ENCODE measurements at regions not wholly inside any gene's neighbourhood (a gene's known extent, or its start where the extent isn't known, plus 50 kb on each side); places are given as distances from the start of the nearest gene placed in this dataset.

DNA sequence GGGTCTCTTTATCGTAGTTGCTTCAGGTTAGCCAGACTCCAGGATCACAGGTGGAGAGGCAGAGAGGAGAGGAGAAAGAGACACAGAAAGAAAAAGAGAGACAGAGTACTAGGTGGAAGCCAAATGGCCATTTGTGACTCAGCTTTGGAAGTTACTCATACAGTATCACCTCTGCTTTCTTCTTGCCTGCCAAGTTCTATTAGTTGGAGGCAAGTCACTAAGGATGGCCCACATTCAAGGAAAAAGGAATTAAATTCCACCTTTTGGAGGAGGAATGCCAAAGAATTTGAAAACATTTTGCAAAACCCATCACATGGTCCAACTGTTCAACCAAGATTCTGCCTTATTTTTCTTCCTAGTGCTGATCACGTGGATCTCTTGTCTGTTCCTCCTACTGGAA lies 291.1 kb downstream of the CHL1 start:
- Histone ChIP-seq H3K9me3 (ENCODE audit: low read length) (no peaks in the 10 kb centered on the region), H3K27me3 (ENCODE audit: insufficient read depth, low read length) (no peaks in the 10 kb centered on the region), H3K4me1 (ENCODE audit: insufficient read depth, low read length) (no peaks in the 10 kb centered on the region), H3K36me3 (ENCODE audit: insufficient read depth, low read length) (no peaks in the 10 kb centered on the region), H2AFZ (ENCODE audit: low read depth, low read length) (no peak overlapping the region), H3K4me3 (ENCODE audit: low read length) (no peak overlapping the region)

DNA sequence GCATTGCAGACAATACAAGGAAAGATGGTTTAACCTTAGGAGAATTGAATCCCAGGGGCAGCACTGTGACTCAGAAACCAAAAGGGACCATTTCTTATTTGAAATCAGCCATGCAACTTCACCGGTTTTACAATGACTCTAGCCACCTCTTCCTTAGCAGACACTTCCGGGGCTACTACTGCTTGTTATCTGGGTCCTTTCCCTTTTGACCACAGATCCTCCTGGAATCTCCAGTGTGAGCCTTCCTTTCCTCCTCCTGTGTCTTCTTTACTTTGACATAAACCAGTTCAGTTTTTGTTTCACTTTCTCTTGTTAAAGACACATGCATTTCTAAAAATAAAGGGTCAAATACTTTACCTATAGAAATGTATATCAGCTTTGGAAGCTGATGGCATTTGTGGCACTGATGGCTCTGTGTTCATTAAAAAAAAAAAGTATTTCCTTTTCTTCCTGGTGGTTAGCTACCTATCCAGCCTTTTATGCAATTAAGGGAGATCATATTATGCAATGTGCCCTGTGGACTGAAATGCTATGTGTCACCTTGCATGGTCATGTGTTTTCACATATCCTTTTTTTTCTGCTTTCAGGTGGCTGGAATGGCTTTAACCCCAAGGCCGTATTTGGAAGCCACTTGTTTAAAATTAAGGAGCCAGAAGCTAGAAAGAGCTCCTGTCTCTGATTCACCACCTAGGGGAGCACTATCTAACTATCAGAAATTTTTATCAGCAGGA lies 296.2 kb downstream of the CHL1 start:
- Histone ChIP-seq H3K36me3 (ENCODE audit: insufficient read depth, low read length) (no peaks in the 10 kb centered on the region), H3K27me3 (ENCODE audit: insufficient read depth, low read length) (no peaks in the 10 kb centered on the region), H3K4me3 (ENCODE audit: low read length) (no peak overlapping the region), H3K4me1 (ENCODE audit: insufficient read depth, low read length) (no peaks in the 10 kb centered on the region), H3K9me3 (ENCODE audit: low read length) (no peaks in the 10 kb centered on the region), H2AFZ (ENCODE audit: low read depth, low read length) (no peak overlapping the region)

DNA sequence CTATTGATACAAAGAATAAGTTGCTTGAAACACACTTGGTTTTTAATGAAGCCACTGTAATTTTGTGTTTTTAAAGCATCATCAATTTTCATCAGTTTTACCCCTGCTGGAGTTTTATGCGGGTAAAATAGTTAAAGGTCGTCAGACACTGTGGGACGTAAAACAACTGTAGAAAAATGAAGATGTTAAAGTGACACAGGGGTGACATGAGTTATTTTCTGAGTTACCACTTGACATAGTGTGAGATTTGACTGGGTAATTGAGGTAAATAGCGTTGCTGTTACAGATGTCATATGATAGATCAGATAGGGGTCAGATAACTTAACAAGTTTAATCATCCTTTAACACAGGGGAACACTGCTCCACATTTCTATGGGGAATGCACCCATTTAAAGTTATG lies 297.6 kb downstream of the CHL1 start:
- H3K9me3 ChIP-seq (ENCODE audit: low read length) = no peaks in the 10 kb centered on the region
- no peaks in the 10 kb centered on the region for H3K4me1 ChIP-seq (ENCODE audit: insufficient read depth, low read length)
- no peak overlapping the region for H3K4me3 ChIP-seq (ENCODE audit: low read length)

DNA sequence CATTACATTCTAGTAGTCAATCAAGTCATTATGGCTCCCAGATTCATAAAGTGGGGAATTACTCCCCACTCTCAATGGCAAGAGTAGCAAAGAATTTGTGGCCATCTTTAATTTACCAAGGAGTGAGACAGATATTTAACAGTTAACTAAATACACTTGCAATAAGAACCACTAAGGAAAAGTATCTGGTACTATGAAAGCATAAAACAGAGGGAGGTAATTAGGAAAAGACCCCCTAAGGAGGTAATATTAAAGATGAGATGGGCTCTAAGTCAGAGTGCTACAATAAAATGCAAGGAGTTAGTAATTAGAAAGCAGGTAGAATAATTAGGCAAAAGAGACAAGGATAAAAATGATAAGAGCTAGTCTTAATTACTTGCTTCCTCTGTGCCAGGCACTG lies 301.9 kb downstream of the CHL1 start:
- H2AFZ ChIP-seq (ENCODE audit: low read depth, low read length) = no peak overlapping the region
- no peaks in the 10 kb centered on the region for H3K27me3 ChIP-seq (ENCODE audit: insufficient read depth, low read length)
- H3K4me1 ChIP-seq (ENCODE audit: insufficient read depth, low read length) = no peaks in the 10 kb centered on the region

More for the DNA sequence above, 297.6 kb downstream of the CHL1 start:
- Histone ChIP-seq H3K27me3 (ENCODE audit: insufficient read depth, low read length) (no peaks in the 10 kb centered on the region), H3K36me3 (ENCODE audit: insufficient read depth, low read length) (no peaks in the 10 kb centered on the region), H2AFZ (ENCODE audit: low read depth, low read length) (no peak overlapping the region)

DNA sequence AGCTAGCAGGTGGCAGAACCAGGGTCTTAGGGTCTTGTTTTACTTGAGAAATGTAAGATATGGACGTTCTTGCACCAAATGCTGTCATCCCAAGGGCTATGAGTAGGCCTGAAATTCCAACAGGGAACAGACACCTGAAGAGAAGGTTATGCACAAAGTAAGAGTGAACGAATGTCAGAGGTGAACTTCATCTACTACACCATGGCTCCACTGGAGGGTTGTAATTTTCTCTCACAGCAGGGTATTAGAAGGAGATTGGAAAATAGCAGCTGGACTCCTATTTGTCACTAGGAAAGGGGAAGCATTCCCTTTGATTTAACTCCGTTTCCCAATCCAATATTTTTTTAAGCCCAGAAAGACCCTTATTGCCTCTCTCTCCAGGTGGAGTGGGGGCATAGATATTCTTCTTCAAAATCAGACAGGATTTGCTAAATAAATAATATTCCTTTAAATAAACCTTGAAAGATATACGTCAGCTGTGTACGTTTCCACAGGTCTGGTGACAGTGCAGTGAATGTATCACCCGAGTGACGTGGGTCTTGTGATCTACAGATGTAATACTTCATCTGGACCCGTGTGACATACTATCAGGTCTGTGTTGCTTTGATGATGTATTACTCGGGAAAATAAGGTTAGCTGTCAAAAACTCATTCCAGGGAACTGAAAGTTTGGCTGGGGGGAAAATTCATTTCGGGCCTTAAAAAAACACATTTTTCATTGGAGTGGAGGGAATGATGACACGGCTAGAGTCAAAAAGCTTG lies 302.6 kb downstream of the CHL1 start:
- Histone ChIP-seq H3K9me3 (ENCODE audit: low read length) (no peaks in the 10 kb centered on the region), H3K4me3 (ENCODE audit: low read length) (no peak overlapping the region), H3K4me1 (ENCODE audit: insufficient read depth, low read length) (no peaks in the 10 kb centered on the region), H2AFZ (ENCODE audit: low read depth, low read length) (no peak overlapping the region), H3K36me3 (ENCODE audit: insufficient read depth, low read length) (no peaks in the 10 kb centered on the region), H3K27me3 (ENCODE audit: insufficient read depth, low read length) (no peaks in the 10 kb centered on the region)

More for the DNA sequence above, 301.9 kb downstream of the CHL1 start:
- no peaks in the 10 kb centered on the region for H3K36me3 ChIP-seq (ENCODE audit: insufficient read depth, low read length)
- H3K9me3 ChIP-seq (ENCODE audit: low read length) = no peaks in the 10 kb centered on the region
- H3K4me3 ChIP-seq (ENCODE audit: low read length) = no peak overlapping the region

DNA sequence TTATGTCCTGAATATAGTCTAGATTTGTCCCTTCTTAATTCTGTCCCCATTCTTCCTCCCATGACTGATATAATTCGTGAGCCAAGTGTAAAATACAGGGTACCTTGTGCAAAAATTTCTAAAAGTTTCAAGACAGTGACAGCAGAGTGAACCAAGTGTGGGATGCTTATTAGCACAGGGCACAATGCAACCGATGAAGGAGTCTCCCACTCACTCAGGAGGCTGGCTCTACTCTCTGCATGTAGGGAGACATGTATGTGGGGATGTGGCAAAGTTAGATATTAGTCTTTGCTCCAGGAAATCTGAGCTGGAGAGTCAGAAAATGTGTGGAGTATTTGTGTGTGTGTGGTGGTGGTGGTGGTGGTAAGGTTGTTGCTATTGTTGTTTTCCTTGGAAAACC lies 305.9 kb downstream of the CHL1 start:
- H3K36me3 ChIP-seq (ENCODE audit: insufficient read depth, low read length) = no peaks in the 10 kb centered on the region
- no peaks in the 10 kb centered on the region for H3K27me3 ChIP-seq (ENCODE audit: insufficient read depth, low read length)
- no peak overlapping the region for H2AFZ ChIP-seq (ENCODE audit: low read depth, low read length)
- H3K4me1 ChIP-seq (ENCODE audit: insufficient read depth, low read length) = no peaks in the 10 kb centered on the region
- H3K4me3 ChIP-seq (ENCODE audit: low read length) = no peak overlapping the region
- no peaks in the 10 kb centered on the region for H3K9me3 ChIP-seq (ENCODE audit: low read length)

DNA sequence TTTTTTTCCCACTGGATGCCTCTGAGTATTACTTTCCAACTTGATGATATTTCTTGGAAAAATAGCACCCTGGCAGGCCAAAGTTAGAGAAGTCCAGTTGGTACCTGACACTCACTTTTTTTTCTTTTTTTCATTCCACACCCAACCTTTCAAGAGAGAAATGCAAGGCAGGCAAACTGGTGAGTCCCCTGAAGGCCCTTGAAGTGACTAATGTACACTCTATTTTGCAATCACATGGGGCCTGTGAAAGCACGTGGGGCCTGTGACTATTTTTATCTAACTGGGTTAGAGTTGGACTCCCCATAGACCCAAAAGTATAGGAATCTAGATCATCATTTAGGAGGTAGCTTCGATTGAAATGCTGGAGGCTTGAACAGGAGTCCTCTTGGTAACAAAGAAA lies 316.7 kb downstream of the CHL1 start:
- H3K27me3 ChIP-seq (ENCODE audit: insufficient read depth, low read length) = no peaks in the 10 kb centered on the region
- H3K4me3 ChIP-seq (ENCODE audit: low read length) = no peak overlapping the region
- no peaks in the 10 kb centered on the region for H3K4me1 ChIP-seq (ENCODE audit: insufficient read depth, low read length)
- H3K36me3 ChIP-seq (ENCODE audit: insufficient read depth, low read length) = no peaks in the 10 kb centered on the region
- H3K9me3 ChIP-seq (ENCODE audit: low read length) = no peaks in the 10 kb centered on the region
- H2AFZ ChIP-seq (ENCODE audit: low read depth, low read length) = no peak overlapping the region

DNA sequence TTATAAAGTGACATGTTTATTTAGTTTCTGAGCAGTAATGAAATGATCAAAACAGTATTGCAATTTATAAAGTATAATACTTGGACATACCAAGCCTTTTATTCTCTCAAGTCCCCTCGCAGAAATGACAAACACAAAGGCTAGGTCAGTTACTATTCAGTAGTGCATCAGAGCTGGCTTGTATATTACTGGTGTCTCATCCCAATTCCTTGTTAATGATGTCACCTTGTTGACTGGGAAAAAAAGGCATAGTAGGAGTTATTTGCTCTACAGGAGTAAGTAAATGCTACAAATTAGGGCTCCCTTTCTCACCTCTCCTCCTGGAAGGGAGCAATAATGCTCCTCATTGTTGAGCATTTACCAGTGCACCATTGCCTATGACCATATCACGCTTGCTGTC lies 317.6 kb downstream of the CHL1 start:
- Histone ChIP-seq H2AFZ (ENCODE audit: low read depth, low read length) (no peak overlapping the region), H3K9me3 (ENCODE audit: low read length) (no peaks in the 10 kb centered on the region)

DNA sequence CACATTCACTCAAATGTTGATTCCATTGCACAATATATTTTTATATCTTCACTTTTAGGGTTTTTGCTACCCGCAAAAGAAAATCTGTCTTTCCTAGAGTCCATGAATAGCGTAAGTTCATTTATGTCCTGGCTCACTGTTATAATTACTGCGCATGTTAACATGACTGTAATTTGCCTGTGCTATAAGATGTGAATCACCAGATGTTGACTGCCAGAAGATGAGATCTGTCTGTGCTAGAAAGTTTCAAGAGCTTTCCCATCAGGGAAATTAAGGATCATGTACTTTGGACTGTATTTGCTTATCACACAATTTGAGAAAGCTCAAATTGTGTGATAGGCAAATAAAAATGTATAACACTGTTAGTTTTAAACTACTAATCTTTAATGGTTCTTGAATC lies 322.5 kb downstream of the CHL1 start:
- no peaks in the 10 kb centered on the region for H3K9me3 ChIP-seq (ENCODE audit: low read length)
- H3K27me3 ChIP-seq (ENCODE audit: insufficient read depth, low read length) = no peaks in the 10 kb centered on the region
- peaks cover 3% of the 10 kb centered on the region for H3K4me1 ChIP-seq (ENCODE audit: insufficient read depth, low read length)
- no peak overlapping the region for H2AFZ ChIP-seq (ENCODE audit: low read depth, low read length)
- no peak overlapping the region for H3K4me3 ChIP-seq (ENCODE audit: low read length)
- no peaks in the 10 kb centered on the region for H3K36me3 ChIP-seq (ENCODE audit: insufficient read depth, low read length)

More for the DNA sequence above, 317.6 kb downstream of the CHL1 start:
- H3K27me3 ChIP-seq (ENCODE audit: insufficient read depth, low read length) = no peaks in the 10 kb centered on the region
- H3K4me1 ChIP-seq (ENCODE audit: insufficient read depth, low read length) = no peaks in the 10 kb centered on the region
- H3K36me3 ChIP-seq (ENCODE audit: insufficient read depth, low read length) = no peaks in the 10 kb centered on the region
- no peak overlapping the region for H3K4me3 ChIP-seq (ENCODE audit: low read length)

DNA sequence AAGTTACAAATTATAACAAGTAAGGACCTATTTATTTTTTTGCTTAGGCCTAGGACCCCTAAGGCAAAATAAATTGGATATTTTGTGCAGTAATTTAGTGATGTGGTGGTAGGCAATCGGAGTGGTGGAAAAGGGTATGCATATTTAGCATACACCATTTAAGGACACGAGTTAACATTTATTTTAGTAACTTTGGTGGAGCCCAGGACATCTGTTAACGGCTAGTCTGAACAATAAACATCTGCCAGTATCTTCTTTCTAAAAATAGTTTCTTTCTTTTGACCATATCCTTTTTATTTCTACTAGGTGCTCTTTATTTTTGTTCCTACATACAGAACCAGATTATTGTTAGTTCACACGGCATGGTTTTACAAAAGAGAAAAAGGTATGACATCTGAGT lies 326.3 kb downstream of the CHL1 start:
- Histone ChIP-seq H3K4me1 (ENCODE audit: insufficient read depth, low read length) (peaks cover 3% of the 10 kb centered on the region), H3K9me3 (ENCODE audit: low read length) (no peaks in the 10 kb centered on the region), H3K36me3 (ENCODE audit: insufficient read depth, low read length) (no peaks in the 10 kb centered on the region), H2AFZ (ENCODE audit: low read depth, low read length) (no peak overlapping the region), H3K4me3 (ENCODE audit: low read length) (no peak overlapping the region), H3K27me3 (ENCODE audit: insufficient read depth, low read length) (no peaks in the 10 kb centered on the region)

DNA sequence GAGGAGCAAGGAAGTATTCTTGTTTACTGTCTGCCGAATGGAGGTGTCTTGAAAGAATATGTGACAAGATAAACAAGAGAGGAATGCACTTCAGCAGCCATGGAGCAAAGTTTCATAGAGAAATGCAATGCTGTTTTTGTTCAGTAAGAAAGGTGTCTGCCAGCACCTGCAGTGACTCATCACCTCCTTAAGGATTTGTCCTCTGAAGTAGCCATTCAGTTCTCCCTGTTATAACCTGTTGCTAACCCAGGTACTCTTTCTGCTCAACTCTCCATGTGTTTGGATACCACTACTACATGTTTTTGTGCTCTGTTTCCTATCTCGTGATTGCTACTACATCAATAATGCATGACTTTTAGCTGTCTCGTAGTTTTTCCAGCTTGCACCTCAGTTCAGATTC lies 328.9 kb downstream of the CHL1 start:
- Histone ChIP-seq H3K36me3 (ENCODE audit: insufficient read depth, low read length) (no peaks in the 10 kb centered on the region), H3K4me1 (ENCODE audit: insufficient read depth, low read length) (peaks cover 3% of the 10 kb centered on the region), H3K27me3 (ENCODE audit: insufficient read depth, low read length) (no peaks in the 10 kb centered on the region), H2AFZ (ENCODE audit: low read depth, low read length) (no peak overlapping the region), H3K4me3 (ENCODE audit: low read length) (no peak overlapping the region), H3K9me3 (ENCODE audit: low read length) (no peaks in the 10 kb centered on the region)

DNA sequence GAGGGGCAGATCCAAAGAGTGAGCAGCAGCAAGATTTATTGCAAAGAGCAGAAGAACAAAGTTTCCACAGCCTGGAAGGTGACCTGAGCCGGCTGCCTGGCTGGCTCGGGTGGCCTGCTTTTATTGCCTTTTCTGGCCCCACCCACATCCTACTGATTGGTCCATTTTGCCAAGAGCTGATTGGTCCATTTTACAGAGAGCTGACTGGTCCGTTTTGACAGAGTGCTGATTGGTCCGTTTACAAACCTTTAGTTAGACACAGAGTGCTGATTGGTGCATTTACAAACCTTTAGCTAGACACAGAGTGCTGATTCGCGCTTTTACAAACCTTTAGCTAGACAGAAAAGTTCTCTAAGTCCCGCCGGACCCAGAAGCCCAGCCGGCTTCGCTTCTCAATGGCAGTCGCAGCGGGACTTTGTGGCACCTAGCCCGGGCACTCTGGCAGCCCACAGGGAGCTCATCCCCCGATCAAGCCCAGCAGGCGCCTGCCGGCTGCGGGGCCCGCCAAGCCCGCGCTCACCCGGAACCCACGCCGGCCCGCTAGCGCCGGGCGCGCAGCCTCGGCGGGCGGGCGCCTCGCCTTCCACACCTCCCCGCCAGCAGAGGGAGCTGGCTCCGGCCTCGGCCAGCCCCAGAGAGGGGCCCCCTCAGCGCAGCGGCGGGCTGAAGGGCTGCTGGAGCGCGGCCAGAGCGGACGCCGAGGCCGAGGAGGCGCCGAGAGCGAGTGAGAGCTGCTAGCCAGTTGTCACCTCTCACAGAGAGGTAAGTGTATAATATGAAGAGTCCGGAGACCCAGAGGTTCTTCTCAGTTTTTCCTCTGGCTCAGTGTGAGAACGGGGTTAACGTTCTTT lies 339.2 kb downstream of the CHL1 start:
- no peaks in the 10 kb centered on the region for H3K4me1 ChIP-seq (ENCODE audit: insufficient read depth, low read length)
- no peaks in the 10 kb centered on the region for H3K9me3 ChIP-seq (ENCODE audit: low read length)
- no peaks in the 10 kb centered on the region for H3K27me3 ChIP-seq (ENCODE audit: insufficient read depth, low read length)
- no peak overlapping the region for H2AFZ ChIP-seq (ENCODE audit: low read depth, low read length)
- H3K4me3 ChIP-seq (ENCODE audit: low read length) = no peak overlapping the region
- H3K36me3 ChIP-seq (ENCODE audit: insufficient read depth, low read length) = no peaks in the 10 kb centered on the region

DNA sequence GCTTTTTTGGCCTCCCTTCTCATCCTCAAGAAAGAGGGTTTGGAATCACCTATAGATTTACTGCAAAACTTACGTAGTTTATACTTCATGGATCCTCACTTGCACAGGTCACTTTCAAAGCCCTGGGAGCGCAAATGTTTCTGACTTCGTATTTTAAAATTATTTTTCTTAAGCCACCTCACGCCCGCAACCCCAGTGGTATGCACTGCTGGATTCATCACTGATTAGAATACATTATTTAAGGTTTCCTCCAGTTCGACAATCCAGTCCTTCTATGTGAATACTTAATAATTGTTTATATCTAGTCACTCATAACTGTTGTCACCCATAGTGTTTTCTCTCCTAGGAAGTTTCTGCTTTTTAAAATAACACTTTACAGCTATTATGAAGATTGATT lies 339.9 kb downstream of the CHL1 start:
- no peak overlapping the region for H2AFZ ChIP-seq (ENCODE audit: low read depth, low read length)
- no peaks in the 10 kb centered on the region for H3K4me1 ChIP-seq (ENCODE audit: insufficient read depth, low read length)
- no peaks in the 10 kb centered on the region for H3K36me3 ChIP-seq (ENCODE audit: insufficient read depth, low read length)
- no peaks in the 10 kb centered on the region for H3K27me3 ChIP-seq (ENCODE audit: insufficient read depth, low read length)
- H3K9me3 ChIP-seq (ENCODE audit: low read length) = no peaks in the 10 kb centered on the region
- no peak overlapping the region for H3K4me3 ChIP-seq (ENCODE audit: low read length)
